ENCODE measurements at regions not wholly inside any gene's neighbourhood (a gene's known extent, or its start where the extent isn't known, plus 50 kb on each side); places are given as distances from the start of the nearest gene placed in this dataset.
"Not testable (repeated sequence)": the region's sequence is repeated elsewhere in the genome, so short reads cannot be mapped to it uniquely, and the experiment has no call there.

- H3K27ac ChIP-seq (ENCODE audit: low read depth in 1 of 2, low read length in 2 of 2), result no peak overlapping the region
- no peaks in the 10 kb centered on the region for H3K36me3 ChIP-seq (ENCODE audit: control insufficient read depth in 1 of 2, insufficient read depth in 2 of 2, low read length in 1 of 2)
- H3K27me3 ChIP-seq (ENCODE audit: control insufficient read depth in 1 of 2, insufficient read depth in 2 of 2, low read length in 1 of 2), result no peaks in the 10 kb centered on the region
- WGBS, 2 donors, result 69 to 72% methylated on average over 2 of the region's 2 CpGs
- H3K9me3 ChIP-seq (ENCODE audit: control insufficient read depth, low read length), result no peaks in the 10 kb centered on the region
- no peak for DNase-seq
- no peak for ATAC-seq (ENCODE audit: low FRiP score)
- intact Hi-C loops (cut with DNase I), result no loop called here
- H3K4me3 ChIP-seq (ENCODE audit: low read length in 2 of 2), result no peak overlapping the region
- no peaks in the 10 kb centered on the region for H3K4me1 ChIP-seq (ENCODE audit: control insufficient read depth in 1 of 2, insufficient read depth in 2 of 2, low read length in 2 of 2)
These were observed 418.5 kb upstream of the RGMB start for GRCh38 chr5:98354922-98355321.

DNA sequence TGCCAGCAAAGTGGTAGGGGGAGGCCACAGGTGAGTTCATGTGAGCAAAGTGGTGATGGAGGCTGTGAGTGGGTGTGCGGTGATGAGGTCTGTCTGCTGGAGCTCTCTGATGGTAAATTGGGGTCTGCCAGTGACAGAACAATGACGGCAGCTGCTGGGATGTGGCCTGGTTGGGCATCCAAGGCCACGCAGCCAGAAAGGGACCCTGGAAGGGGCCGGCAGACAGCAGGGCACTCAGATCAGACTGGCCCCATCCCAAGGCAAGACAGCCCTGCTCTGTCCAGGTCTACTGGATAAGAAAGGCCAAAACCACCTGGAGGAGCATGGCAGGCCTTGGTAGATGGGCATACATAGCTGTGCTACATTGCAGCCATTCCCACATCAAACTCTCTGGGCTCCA is 412.9 kb upstream of the RGMB start:
- ATAC-seq (ENCODE audit: low FRiP score), result peak; percentile 19
- 86 to 95% methylated on average over 4 of the region's 4 CpGs for WGBS, 2 donors
- peak in 1 of 2 donors; percentile 33 for DNase-seq

DNA sequence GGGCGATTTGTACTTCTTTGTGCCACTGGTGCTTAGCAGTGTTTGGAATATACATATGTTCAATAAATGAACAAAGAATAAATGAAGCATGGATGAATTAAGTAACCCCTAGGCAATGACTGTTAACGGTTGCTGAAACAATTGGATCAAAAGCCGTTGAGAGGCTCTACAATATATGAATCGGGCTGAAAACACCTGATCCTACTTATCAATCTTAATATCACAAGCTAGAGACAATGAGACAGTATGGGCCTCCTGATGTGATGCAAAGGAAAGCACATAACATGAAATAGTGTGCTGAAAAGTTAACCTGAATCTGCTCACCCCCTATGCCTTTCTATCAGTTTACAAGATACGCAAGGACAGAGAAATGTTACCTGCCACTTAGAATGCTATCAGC is 410.3 kb upstream of the RGMB start:
- intact Hi-C loops (cut with DNase I), result no loop called here
- DNase-seq (no peak), ATAC-seq (ENCODE audit: low FRiP score) (no peak)
- peaks cover 5% of the 10 kb centered on the region for H3K9me3 ChIP-seq (ENCODE audit: control insufficient read depth, low read length)
- no peaks in the 10 kb centered on the region for H3K36me3 ChIP-seq (ENCODE audit: control insufficient read depth in 1 of 2, insufficient read depth in 2 of 2, low read length in 1 of 2)
- H3K4me1 ChIP-seq (ENCODE audit: control insufficient read depth in 1 of 2, insufficient read depth in 2 of 2, low read length in 2 of 2), result no peaks in the 10 kb centered on the region
- 81% methylated on average over 5 of the region's 5 CpGs for WGBS, 2 donors
- no peak overlapping the region for H3K27ac ChIP-seq (ENCODE audit: low read depth in 1 of 2, low read length in 2 of 2)
- no peak overlapping the region for H3K4me3 ChIP-seq (ENCODE audit: low read length in 2 of 2)
- no peaks in the 10 kb centered on the region for H3K27me3 ChIP-seq (ENCODE audit: control insufficient read depth in 1 of 2, insufficient read depth in 2 of 2, low read length in 1 of 2)

More for the DNA sequence above, 412.9 kb upstream of the RGMB start:
- intact Hi-C loops (cut with DNase I), result no loop called here
- H3K9me3 ChIP-seq (ENCODE audit: control insufficient read depth, low read length), result peaks cover 5% of the 10 kb centered on the region
- no peak overlapping the region for H3K4me3 ChIP-seq (ENCODE audit: low read length in 2 of 2)
- no peaks in the 10 kb centered on the region for H3K36me3 ChIP-seq (ENCODE audit: control insufficient read depth in 1 of 2, insufficient read depth in 2 of 2, low read length in 1 of 2)
- H3K27me3 ChIP-seq (ENCODE audit: control insufficient read depth in 1 of 2, insufficient read depth in 2 of 2, low read length in 1 of 2), result no peaks in the 10 kb centered on the region
- no peaks in the 10 kb centered on the region for H3K4me1 ChIP-seq (ENCODE audit: control insufficient read depth in 1 of 2, insufficient read depth in 2 of 2, low read length in 2 of 2)
- no peak overlapping the region for H3K27ac ChIP-seq (ENCODE audit: low read depth in 1 of 2, low read length in 2 of 2)

- H3K9me3 ChIP-seq (ENCODE audit: control insufficient read depth, low read length), result peaks cover 5% of the 10 kb centered on the region
- DNase-seq (no peak), ATAC-seq (ENCODE audit: low FRiP score) (no peak)
- no peak overlapping the region for H3K4me3 ChIP-seq (ENCODE audit: low read length in 2 of 2)
- no peaks in the 10 kb centered on the region for H3K36me3 ChIP-seq (ENCODE audit: control insufficient read depth in 1 of 2, insufficient read depth in 2 of 2, low read length in 1 of 2)
- intact Hi-C loops (cut with DNase I), result no loop called here
- no peaks in the 10 kb centered on the region for H3K4me1 ChIP-seq (ENCODE audit: control insufficient read depth in 1 of 2, insufficient read depth in 2 of 2, low read length in 2 of 2)
- WGBS, 2 donors, result 69 to 71% methylated on average over 2 of the region's 2 CpGs
- H3K27ac ChIP-seq (ENCODE audit: low read depth in 1 of 2, low read length in 2 of 2), result no peak overlapping the region
- no peaks in the 10 kb centered on the region for H3K27me3 ChIP-seq (ENCODE audit: control insufficient read depth in 1 of 2, insufficient read depth in 2 of 2, low read length in 1 of 2)
These were observed 408.9 kb upstream of the RGMB start for GRCh38 chr5:98364549-98364948.

- H3K27ac ChIP-seq (ENCODE audit: low read depth in 1 of 2, low read length in 2 of 2), result no peak overlapping the region
- no peaks in the 10 kb centered on the region for H3K36me3 ChIP-seq (ENCODE audit: control insufficient read depth in 1 of 2, insufficient read depth in 2 of 2, low read length in 1 of 2)
- intact Hi-C loops (cut with DNase I), result no loop called here
- peaks cover 5% of the 10 kb centered on the region for H3K9me3 ChIP-seq (ENCODE audit: control insufficient read depth, low read length)
- ATAC-seq (ENCODE audit: low FRiP score) (no peak), DNase-seq (no peak)
- no peak overlapping the region for H3K4me3 ChIP-seq (ENCODE audit: low read length in 2 of 2)
- H3K4me1 ChIP-seq (ENCODE audit: control insufficient read depth in 1 of 2, insufficient read depth in 2 of 2, low read length in 2 of 2), result no peaks in the 10 kb centered on the region
- 55 to 59% methylated on average over 2 of the region's 2 CpGs for WGBS, 2 donors
- no peaks in the 10 kb centered on the region for H3K27me3 ChIP-seq (ENCODE audit: control insufficient read depth in 1 of 2, insufficient read depth in 2 of 2, low read length in 1 of 2)
These were observed 408.3 kb upstream of the RGMB start for GRCh38 chr5:98365126-98365525.

- DNase-seq (no peak), ATAC-seq (ENCODE audit: low FRiP score) (no peak)
- H3K4me3 ChIP-seq (ENCODE audit: low read length in 2 of 2), result no peak overlapping the region
- no peaks in the 10 kb centered on the region for H3K36me3 ChIP-seq (ENCODE audit: control insufficient read depth in 1 of 2, insufficient read depth in 2 of 2, low read length in 1 of 2)
- no peak overlapping the region for H3K27ac ChIP-seq (ENCODE audit: low read depth in 1 of 2, low read length in 2 of 2)
- no peaks in the 10 kb centered on the region for H3K27me3 ChIP-seq (ENCODE audit: control insufficient read depth in 1 of 2, insufficient read depth in 2 of 2, low read length in 1 of 2)
- H3K4me1 ChIP-seq (ENCODE audit: control insufficient read depth in 1 of 2, insufficient read depth in 2 of 2, low read length in 2 of 2), result no peaks in the 10 kb centered on the region
- 39 to 55% methylated on average over 1 of the region's 1 CpG for WGBS, 2 donors
- no peaks in the 10 kb centered on the region for H3K9me3 ChIP-seq (ENCODE audit: control insufficient read depth, low read length)
- intact Hi-C loops (cut with DNase I), result no loop called here
These were observed 405.3 kb upstream of the RGMB start for GRCh38 chr5:98368141-98368540.

- intact Hi-C loops (cut with DNase I), result no loop called here
- ATAC-seq (ENCODE audit: low FRiP score), result no peak
- no peaks in the 10 kb centered on the region for H3K27me3 ChIP-seq (ENCODE audit: control insufficient read depth in 1 of 2, insufficient read depth in 2 of 2, low read length in 1 of 2)
- DNase-seq, result no peak
- H3K4me1 ChIP-seq (ENCODE audit: control insufficient read depth in 1 of 2, insufficient read depth in 2 of 2, low read length in 2 of 2), result no peaks in the 10 kb centered on the region
- no peak overlapping the region for H3K4me3 ChIP-seq (ENCODE audit: low read length in 2 of 2)
- no peaks in the 10 kb centered on the region for H3K36me3 ChIP-seq (ENCODE audit: control insufficient read depth in 1 of 2, insufficient read depth in 2 of 2, low read length in 1 of 2)
- H3K9me3 ChIP-seq (ENCODE audit: control insufficient read depth, low read length), result no peaks in the 10 kb centered on the region
- no peak overlapping the region for H3K27ac ChIP-seq (ENCODE audit: low read depth in 1 of 2, low read length in 2 of 2)
These were observed 401.1 kb upstream of the RGMB start for GRCh38 chr5:98372351-98372750.

DNA sequence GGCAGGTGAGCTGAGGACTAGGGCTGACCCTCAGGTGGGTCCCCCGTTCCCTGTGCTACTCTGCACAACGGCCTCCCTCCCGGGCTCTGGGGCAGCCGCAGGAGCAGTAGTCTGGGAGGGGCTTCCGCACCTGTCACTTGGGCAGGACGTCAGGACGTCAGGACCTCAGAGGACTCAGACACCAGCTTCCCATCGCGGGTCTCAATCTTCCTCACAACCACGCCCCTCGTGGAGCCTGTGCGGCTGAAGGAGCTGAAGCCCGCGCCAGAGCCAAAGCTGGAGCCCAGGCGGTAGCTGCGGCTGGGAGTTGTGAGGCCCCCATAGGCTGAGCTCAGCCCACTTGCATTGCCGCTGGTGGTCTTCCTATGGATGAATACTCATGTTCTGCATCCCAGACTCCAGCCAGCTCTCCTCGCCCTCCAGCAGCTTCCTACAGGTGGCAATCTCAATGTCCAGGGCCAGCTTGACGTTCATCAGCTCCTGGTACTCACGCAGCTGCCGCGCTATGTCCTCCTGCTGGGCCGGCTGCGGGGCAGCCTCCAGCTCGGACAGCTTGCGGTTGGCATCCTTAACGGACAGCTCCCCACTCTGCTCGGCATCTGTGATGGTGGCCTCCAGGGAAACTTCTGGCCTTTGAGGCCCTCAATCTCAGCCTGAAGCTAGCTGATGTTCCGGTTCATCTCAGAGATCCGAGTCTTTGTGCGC is 381.4 kb upstream of the RGMB start:
- intact Hi-C loops (cut with DNase I), result no loop called here

DNA sequence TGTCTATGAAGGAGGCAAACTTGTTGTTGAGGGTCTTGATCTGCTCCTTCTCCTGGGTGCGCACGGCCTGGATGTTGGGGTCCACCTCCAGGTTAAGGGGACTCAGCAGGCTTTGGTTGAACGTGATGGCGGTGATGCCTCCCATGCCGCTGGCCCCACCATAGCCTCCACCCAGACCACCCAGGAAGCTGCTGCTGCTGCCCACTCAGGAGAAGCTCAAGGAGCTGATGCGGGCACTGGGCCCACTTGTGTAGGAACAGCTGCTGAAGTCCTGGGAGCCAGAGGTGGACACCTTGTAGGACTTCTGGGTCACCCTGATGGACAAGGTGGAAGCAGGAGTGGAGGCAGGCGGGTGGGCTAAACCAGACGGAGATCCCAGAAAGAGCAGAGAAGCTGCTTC is 380.3 kb upstream of the RGMB start:
- H3K9me3 ChIP-seq (ENCODE audit: control insufficient read depth, low read length); intact Hi-C loops (cut with DNase I); H3K4me1 ChIP-seq (ENCODE audit: control insufficient read depth in 1 of 2, insufficient read depth in 2 of 2, low read length in 2 of 2); H3K27me3 ChIP-seq (ENCODE audit: control insufficient read depth in 1 of 2, insufficient read depth in 2 of 2, low read length in 1 of 2); H3K36me3 ChIP-seq (ENCODE audit: control insufficient read depth in 1 of 2, insufficient read depth in 2 of 2, low read length in 1 of 2); H3K4me3 ChIP-seq (ENCODE audit: low read length in 2 of 2); H3K27ac ChIP-seq (ENCODE audit: low read depth in 1 of 2, low read length in 2 of 2); ATAC-seq (ENCODE audit: low FRiP score); DNase-seq: not testable (repeated sequence)
- WGBS, 2 donors, result 84 to 94% methylated on average over 8 of the region's 8 CpGs

More for the DNA sequence above, 381.4 kb upstream of the RGMB start:
- Histone ChIP-seq H3K4me1 (ENCODE audit: control insufficient read depth in 1 of 2, insufficient read depth in 2 of 2, low read length in 2 of 2) (no peaks in the 10 kb centered on the region), H3K27me3 (ENCODE audit: control insufficient read depth in 1 of 2, insufficient read depth in 2 of 2, low read length in 1 of 2) (no peaks in the 10 kb centered on the region), H3K36me3 (ENCODE audit: control insufficient read depth in 1 of 2, insufficient read depth in 2 of 2, low read length in 1 of 2) (no peaks in the 10 kb centered on the region), H3K9me3 (ENCODE audit: control insufficient read depth, low read length) (no peaks in the 10 kb centered on the region), H3K4me3 (ENCODE audit: low read length in 2 of 2) (no peak overlapping the region), H3K27ac (ENCODE audit: low read depth in 1 of 2, low read length in 2 of 2) (no peak overlapping the region)
- DNase-seq (no peak), ATAC-seq (ENCODE audit: low FRiP score) (no peak)
- WGBS, 2 donors, result 92 to 94% methylated on average over 31 of the region's 31 CpGs

All from aorta (tissue), 5 donors.